ENCODE measurements at regions not wholly inside any gene's neighbourhood (a gene's known extent, or its start where the extent isn't known, plus 50 kb on each side); places are given as distances from the start of the nearest gene placed in this dataset.

DNA sequence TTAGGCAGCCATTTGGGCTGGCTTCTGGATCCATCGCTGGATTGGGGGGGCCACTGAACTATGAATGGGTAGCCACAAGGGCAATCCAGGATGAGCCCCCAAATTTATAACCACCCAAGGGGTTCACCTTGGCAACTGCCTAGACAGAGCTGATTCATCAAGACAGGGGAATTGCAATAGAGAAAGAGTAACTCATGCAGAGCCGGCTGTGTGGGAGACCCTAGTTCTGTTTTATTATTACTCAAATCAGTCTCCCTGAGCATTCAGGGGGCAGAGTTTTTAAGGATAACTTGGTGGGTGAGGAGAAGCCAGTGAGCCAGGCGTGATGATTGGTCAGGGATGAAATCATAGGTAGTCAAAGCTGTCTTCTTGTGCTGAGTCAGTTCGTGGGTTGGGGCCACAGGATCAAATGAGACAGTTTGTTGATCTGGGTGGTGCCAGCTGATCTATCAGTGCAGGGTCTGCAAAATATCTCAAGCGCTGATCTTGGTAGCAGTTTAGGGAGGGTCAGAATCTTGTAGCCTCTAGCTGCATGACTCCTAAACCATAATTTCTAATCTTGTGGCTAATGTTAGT, 57.9 kb downstream of the DNAJB9 start:
- no peak for DNase-seq (ENCODE audit: low read depth)
- TF ChIP-seq, protein P1, sequence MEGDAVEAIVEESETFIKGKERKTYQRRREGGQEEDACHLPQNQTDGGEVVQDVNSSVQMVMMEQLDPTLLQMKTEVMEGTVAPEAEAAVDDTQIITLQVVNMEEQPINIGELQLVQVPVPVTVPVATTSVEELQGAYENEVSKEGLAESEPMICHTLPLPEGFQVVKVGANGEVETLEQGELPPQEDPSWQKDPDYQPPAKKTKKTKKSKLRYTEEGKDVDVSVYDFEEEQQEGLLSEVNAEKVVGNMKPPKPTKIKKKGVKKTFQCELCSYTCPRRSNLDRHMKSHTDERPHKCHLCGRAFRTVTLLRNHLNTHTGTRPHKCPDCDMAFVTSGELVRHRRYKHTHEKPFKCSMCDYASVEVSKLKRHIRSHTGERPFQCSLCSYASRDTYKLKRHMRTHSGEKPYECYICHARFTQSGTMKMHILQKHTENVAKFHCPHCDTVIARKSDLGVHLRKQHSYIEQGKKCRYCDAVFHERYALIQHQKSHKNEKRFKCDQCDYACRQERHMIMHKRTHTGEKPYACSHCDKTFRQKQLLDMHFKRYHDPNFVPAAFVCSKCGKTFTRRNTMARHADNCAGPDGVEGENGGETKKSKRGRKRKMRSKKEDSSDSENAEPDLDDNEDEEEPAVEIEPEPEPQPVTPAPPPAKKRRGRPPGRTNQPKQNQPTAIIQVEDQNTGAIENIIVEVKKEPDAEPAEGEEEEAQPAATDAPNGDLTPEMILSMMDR (IDR thresholded peaks at IDR 0.05; ENCODE audit: control insufficient read depth, extremely low read depth, insufficient read depth): no peak
- no peak overlapping the region for H3K4me3 ChIP-seq (ENCODE audit: low read depth, low read length)

DNA sequence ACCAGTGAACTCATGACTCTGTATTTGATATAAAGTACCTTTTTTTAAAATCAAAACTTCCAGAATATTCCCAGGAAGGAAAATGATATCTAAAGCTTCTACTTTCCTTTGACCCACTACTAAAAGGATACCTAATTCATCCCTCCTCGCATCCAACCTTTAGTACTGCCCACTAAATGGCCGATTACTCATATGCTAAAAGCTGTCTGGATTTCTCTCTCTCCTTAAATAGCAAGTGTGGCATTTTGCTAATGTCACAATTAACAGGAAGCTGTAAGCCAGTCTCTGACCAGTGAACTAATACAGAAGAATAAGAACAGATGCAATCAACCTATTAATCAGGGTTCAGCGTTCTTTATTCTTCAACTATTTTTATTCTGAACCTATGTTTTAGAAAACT, 59.0 kb downstream of the DNAJB9 start:
- DNase-seq (ENCODE audit: low read depth): no peak
- TF ChIP-seq, protein P1 (IDR thresholded peaks at IDR 0.05; ENCODE audit: control insufficient read depth, extremely low read depth, insufficient read depth): no peak
- no peak overlapping the region for H3K4me3 ChIP-seq (ENCODE audit: low read depth, low read length)

DNA sequence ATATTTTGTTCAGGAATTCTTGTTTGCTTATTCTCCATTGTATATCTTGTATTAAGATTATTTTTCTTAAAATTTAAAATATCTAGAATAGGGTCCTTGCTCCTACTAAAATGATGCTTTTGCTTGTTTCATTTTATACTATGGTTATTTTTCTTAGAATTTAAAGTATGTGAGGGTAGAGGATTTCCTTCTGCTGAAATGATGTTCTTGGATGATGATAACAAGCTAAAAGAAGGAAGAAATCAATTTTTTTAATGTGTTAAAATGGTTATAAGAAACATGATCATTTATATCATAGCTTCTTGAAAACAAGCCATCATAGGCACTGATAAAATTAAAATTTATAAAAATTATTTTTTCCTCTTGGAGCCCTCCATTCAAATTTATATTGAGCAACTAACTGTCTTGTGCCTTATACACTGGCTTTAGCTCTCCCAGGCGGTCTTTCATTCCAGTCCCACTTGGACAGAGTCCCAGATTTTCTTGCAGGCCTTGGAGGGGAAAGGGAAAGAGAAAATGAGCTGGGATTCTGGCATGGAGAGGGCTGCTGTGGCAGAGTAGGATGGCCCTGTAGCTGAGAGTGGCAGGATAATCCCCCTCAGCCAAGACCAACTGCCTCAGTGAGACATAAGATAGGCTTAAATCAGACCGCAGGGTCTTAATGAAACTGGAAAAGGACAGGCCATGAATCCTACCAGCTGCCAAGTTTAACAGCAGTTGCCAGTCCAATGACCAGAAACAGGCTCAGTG, 60.2 kb downstream of the DNAJB9 start:
- DNase-seq (ENCODE audit: low read depth): no peak
- no peak overlapping the region for H3K4me3 ChIP-seq (ENCODE audit: low read depth, low read length)

DNA sequence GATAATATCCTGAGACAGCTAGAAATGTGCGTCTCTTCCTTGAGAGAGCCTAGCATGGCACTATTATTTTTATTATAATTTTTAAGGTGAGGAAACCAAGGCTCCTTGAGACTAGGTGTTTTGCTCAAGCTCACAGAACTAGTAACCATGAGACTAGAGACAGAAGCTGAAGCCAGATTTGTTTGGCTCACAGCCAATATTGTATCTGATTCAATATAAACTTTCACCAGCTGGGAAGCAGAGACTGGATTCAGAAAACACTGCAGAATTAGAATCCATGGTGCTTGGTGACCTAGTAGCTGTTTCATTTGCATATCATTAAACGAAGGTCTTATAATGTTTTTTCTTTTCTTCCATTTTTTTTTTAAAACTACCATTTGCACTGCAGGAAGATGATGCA, 64.4 kb downstream of the DNAJB9 start:
- DNase-seq (ENCODE audit: low read depth): no peak

More for the DNA sequence above, 60.2 kb downstream of the DNAJB9 start:
- TF ChIP-seq, protein P1 (IDR thresholded peaks at IDR 0.05; ENCODE audit: control insufficient read depth, extremely low read depth, insufficient read depth): no peak

DNA sequence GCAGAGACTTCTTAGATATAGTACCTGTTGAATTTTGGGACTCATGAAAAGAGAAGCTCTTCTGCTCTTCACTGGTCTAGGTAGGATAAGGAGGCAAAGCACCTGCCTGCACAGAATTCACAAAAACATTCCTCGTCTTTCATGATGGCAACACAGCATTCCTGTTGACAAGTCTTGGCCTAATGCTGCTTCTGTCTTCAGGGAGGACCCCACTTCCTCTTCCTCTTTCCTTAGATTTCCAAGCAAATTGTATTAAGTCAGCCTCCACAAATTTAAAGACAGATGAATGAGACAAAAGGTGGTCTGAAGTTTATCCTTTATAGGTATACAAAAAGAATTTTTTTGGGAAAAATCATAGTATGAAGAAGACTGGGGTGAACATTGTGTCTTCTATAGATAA, 64.9 kb downstream of the DNAJB9 start:
- no peak overlapping the region for H3K4me3 ChIP-seq (ENCODE audit: low read depth, low read length)
- TF ChIP-seq, protein P1 (IDR thresholded peaks at IDR 0.05; ENCODE audit: control insufficient read depth, extremely low read depth, insufficient read depth): no peak
- no peak for DNase-seq (ENCODE audit: low read depth)

More for the DNA sequence above, 64.4 kb downstream of the DNAJB9 start:
- TF ChIP-seq, protein P1 (IDR thresholded peaks at IDR 0.05; ENCODE audit: control insufficient read depth, extremely low read depth, insufficient read depth): no peak
- H3K4me3 ChIP-seq (ENCODE audit: low read depth, low read length): no peak overlapping the region

DNA sequence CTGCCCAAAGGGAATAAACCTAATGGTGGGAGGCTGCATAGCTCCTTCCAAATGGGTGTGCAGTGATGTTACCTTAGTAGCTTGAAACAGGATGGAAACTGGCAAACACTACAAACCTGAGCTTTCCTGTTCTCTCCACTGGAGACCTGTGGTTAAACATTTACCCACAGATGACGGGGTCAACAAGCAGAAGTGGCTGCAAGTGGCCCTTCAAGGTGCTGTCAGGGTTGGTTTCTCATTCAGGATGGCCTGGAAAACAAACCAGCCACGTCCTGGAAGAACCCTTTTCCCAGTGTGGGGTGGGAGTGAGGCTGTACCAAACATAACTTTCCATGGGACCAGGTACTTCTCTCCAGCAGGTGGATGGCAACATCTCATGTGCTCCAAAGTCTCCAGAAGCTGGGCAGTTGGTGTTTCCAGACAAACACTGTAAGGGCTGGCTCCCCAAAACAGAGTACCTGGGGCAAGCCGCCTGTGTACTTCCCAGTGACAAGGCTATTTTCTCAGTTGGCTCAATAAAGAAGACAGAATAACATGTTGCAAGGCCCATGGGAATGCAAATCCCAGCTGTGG, 67.5 kb downstream of the DNAJB9 start:
- no peak for DNase-seq (ENCODE audit: low read depth)
- no peak overlapping the region for H3K4me3 ChIP-seq (ENCODE audit: low read depth, low read length)
- TF ChIP-seq, protein P1 (IDR thresholded peaks at IDR 0.05; ENCODE audit: control insufficient read depth, extremely low read depth, insufficient read depth): no peak
